ENCODE measurements at regions not wholly inside any gene's neighbourhood (a gene's known extent, or its start where the extent isn't known, plus 50 kb on each side); places are given as distances from the start of the nearest gene placed in this dataset.

DNA sequence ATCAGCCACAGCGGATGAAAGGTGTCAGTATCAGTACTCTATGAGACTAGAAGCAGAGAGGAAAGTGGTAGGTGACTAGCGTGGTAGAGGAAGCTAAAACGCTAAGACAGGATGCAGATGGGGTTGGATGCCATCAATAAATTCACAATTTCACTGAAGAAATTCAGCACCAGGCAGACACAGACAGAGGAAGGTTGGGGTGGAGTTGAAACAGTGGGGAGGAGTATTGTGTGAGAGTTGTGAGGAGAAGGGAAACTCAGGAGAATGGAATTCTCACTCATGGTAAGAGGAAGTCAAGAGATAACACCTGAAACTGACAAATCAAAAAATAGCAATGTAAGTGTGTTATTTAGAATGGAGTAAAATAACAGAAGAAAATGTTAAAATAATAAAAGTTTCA, 208.5 kb upstream of the DAB1 start:
- DNase-seq (ENCODE audit: insufficient read length, low spot score) (no peak), FAIRE-seq (no peak)
- TF ChIP-seq, protein P1, sequence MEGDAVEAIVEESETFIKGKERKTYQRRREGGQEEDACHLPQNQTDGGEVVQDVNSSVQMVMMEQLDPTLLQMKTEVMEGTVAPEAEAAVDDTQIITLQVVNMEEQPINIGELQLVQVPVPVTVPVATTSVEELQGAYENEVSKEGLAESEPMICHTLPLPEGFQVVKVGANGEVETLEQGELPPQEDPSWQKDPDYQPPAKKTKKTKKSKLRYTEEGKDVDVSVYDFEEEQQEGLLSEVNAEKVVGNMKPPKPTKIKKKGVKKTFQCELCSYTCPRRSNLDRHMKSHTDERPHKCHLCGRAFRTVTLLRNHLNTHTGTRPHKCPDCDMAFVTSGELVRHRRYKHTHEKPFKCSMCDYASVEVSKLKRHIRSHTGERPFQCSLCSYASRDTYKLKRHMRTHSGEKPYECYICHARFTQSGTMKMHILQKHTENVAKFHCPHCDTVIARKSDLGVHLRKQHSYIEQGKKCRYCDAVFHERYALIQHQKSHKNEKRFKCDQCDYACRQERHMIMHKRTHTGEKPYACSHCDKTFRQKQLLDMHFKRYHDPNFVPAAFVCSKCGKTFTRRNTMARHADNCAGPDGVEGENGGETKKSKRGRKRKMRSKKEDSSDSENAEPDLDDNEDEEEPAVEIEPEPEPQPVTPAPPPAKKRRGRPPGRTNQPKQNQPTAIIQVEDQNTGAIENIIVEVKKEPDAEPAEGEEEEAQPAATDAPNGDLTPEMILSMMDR (IDR thresholded peaks at IDR 0.05; ENCODE audit: insufficient read depth, missing control alignments): no peak

GRCh38 chr1:57627612-57628011, 203.8 kb upstream of the DAB1 start:
- no peak for FAIRE-seq
- DNase-seq (ENCODE audit: insufficient read length, low spot score): no peak
- TF ChIP-seq, protein P1 (IDR thresholded peaks at IDR 0.05; ENCODE audit: insufficient read depth, missing control alignments): no peak

GRCh38 chr1:57623791-57624538, 200.1 kb upstream of the DAB1 start:
- TF ChIP-seq, protein P1 (IDR thresholded peaks at IDR 0.05; ENCODE audit: insufficient read depth, missing control alignments): no peak
- no peak for DNase-seq (ENCODE audit: insufficient read length, low spot score)
- no peak for FAIRE-seq

- TF ChIP-seq, protein P1 (IDR thresholded peaks at IDR 0.05; ENCODE audit: insufficient read depth, missing control alignments): no peak
- DNase-seq (ENCODE audit: insufficient read length, low spot score) (no peak), FAIRE-seq (no peak)
These were observed 199.4 kb upstream of the DAB1 start for GRCh38 chr1:57623039-57623790.

GRCh38 chr1:57621776-57622175, 197.9 kb upstream of the DAB1 start:
- FAIRE-seq (no peak), DNase-seq (ENCODE audit: insufficient read length, low spot score) (no peak)
- TF ChIP-seq, protein P1 (IDR thresholded peaks at IDR 0.05; ENCODE audit: insufficient read depth, missing control alignments): no peak

- DNase-seq (ENCODE audit: insufficient read length, low spot score): no peak
- FAIRE-seq: no peak
- TF ChIP-seq, protein P1 (IDR thresholded peaks at IDR 0.05; ENCODE audit: insufficient read depth, missing control alignments): no peak
These were observed 196.7 kb upstream of the DAB1 start for GRCh38 chr1:57620605-57621004.

DNA sequence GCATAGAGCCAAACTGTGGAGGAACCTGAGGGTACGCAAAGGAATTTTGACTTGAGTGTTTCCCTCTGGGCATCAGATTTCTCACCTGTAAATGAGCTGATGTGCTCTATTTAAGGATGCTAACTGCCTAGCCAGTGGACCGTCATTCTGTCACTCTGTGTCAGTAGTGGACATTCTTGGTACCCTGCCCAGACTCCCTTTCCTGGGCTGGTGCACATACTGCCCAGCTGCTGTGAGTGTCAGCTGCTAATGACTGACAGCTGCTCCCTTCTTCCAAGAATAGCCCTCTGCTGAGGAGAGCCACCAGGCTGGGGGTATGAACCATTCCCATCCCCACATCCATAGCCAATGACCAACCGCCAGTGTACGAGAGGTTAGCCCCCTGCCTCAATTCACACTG, 193.1 kb upstream of the DAB1 start:
- TF ChIP-seq, protein P1 (IDR thresholded peaks at IDR 0.05; ENCODE audit: insufficient read depth, missing control alignments): no peak
- no peak for FAIRE-seq

More for the DNA sequence above, 193.1 kb upstream of the DAB1 start:
- no peak for DNase-seq (ENCODE audit: insufficient read length, low spot score)

All from D721Med (cell line).